H1 (cell line): ENCODE measurements at regions not wholly inside any gene's neighbourhood (a gene's known extent, or its start where the extent isn't known, plus 50 kb on each side); places are given as distances from the start of the nearest gene placed in this dataset.

Experiments
- CTCF ChIA-PET: fragments of 300-600 bp; sonication (Branson Sonifier 250); formaldehyde crosslinking; loops from one replicate; lab custom pipeline; 2021; ENCODE audit not compliant: partially characterized antibody; lab: Charles Lee
- POLR2A ChIA-PET: fragments of 300-600 bp; sonication (Branson Sonifier 250); formaldehyde crosslinking; loops from one replicate; lab custom pipeline; 2021; ENCODE audit warnings: inconsistent platforms; ENCODE audit not compliant: partially characterized antibody; lab: Charles Lee
- DNase-seq, 2 experiments: peaks; one replicate each; pipeline versions ENCODE4 v3.0.0 to v3.0.0-alpha.2; 2010 to 2022; ENCODE audit warnings: low spot score in 2 of 2, low read depth in 1 of 2, mixed read lengths in 1 of 2
- FAIRE-seq: peaks from 2 replicates; lab custom pipeline; 2011; peaks lifted over from hg19 to GRCh38; lab: Jason Lieb, UNC
- H2AFZ ChIP-seq: 2 replicates; pipeline ENCODE4 v1.8.1; 2012; ENCODE audit warnings: low read length, inconsistent platforms
- H2AK5ac ChIP-seq: 2 replicates; pipeline ENCODE4 v1.6.1; 2013; ENCODE audit warnings: low read depth, low read length
- H2BK120ac ChIP-seq: replicated peaks from 2 replicates; pipeline ENCODE3; 2013; ENCODE audit warnings: low read depth, low read length, inconsistent platforms
- H2BK12ac ChIP-seq: 2 replicates; pipeline ENCODE4 v1.6.1; 2013; ENCODE audit warnings: low read depth, low read length
- H2BK15ac ChIP-seq: 2 replicates; pipeline ENCODE4 v1.6.1; 2013; ENCODE audit warnings: low read length
- H2BK20ac ChIP-seq: 2 replicates; pipeline ENCODE4 v1.6.1; 2013; ENCODE audit warnings: low read length
- H2BK5ac ChIP-seq: 2 replicates; pipeline ENCODE4 v1.6.1; 2013; ENCODE audit warnings: low read depth, low read length
- H3K14ac ChIP-seq: 2 replicates; pipeline ENCODE4 v1.6.1; 2013; ENCODE audit warnings: inconsistent platforms; ENCODE audit not compliant: insufficient read length
- H3K18ac ChIP-seq: 2 replicates; pipeline ENCODE4 v1.6.1; 2013; ENCODE audit warnings: low read length; ENCODE audit errors: extremely low read depth
- H3K23ac ChIP-seq: 2 replicates; pipeline ENCODE4 v1.6.1; 2013; ENCODE audit warnings: inconsistent platforms; ENCODE audit not compliant: insufficient read length
- H3K23me2 ChIP-seq: 2 replicates; pipeline ENCODE4 v1.6.1; 2013; ENCODE audit warnings: low read depth, low read length
- H3K27ac ChIP-seq: 2 replicates; pipeline ENCODE4 v1.6.1; 2011; ENCODE audit warnings: low read depth, low read length, inconsistent platforms
- H3K27me3 ChIP-seq, 4 experiments: replicated peaks in 1 of 4; 1 replicate in 1 of 4; 2 replicates in 3 of 4; pipeline versions ENCODE4 v1.6.1 to v1.8.1; 2011 to 2013; ENCODE audit warnings: low read length in 3 of 4, mild to moderate bottlenecking in 3 of 4, inconsistent platforms in 2 of 4, mixed read lengths in 2 of 4, moderate library complexity in 1 of 4; ENCODE audit not compliant: control insufficient read depth in 3 of 4, insufficient read depth in 3 of 4; ENCODE audit errors: extremely low read depth in 1 of 4
- H3K36me3 ChIP-seq, 4 experiments: 2 replicates each; pipeline versions ENCODE4 v1.6.1 to v1.8.1; 2011 to 2013; ENCODE audit warnings: mild to moderate bottlenecking in 4 of 4, low read length in 3 of 4, moderate library complexity in 2 of 4, control low read depth in 1 of 4, inconsistent platforms in 1 of 4; ENCODE audit not compliant: insufficient read depth in 4 of 4, control insufficient read depth in 2 of 4
- H3K4ac ChIP-seq: replicated peaks from 2 replicates; pipeline ENCODE3; 2013; ENCODE audit warnings: low read length, low read depth, mixed read lengths, inconsistent platforms; ENCODE audit not compliant: insufficient read length
- H3K4me1 ChIP-seq, 4 experiments: replicated peaks in 1 of 4; 1 replicate in 1 of 4; 2 replicates in 3 of 4; pipeline versions ENCODE4 v1.6.1 to v1.8.1; 2011 to 2013; ENCODE audit warnings: low read length in 3 of 4, inconsistent platforms in 2 of 4, mixed read lengths in 1 of 4; ENCODE audit not compliant: insufficient read depth in 4 of 4, control insufficient read depth in 3 of 4
- H3K4me2 ChIP-seq, 2 experiments: 2 replicates each; pipeline versions ENCODE4 v1.6.1 to v1.8.1; 2011 to 2013; ENCODE audit warnings: low read depth in 2 of 2, low read length in 2 of 2, control low read depth in 1 of 2, inconsistent platforms in 1 of 2, mild to moderate bottlenecking in 1 of 2; ENCODE audit not compliant: insufficient read depth in 1 of 2
- H3K4me3 ChIP-seq, 4 experiments: fragments of 200-600, 300-600 bp in 1 of 4; sonication (generic), shearing (Covaris generic), sonication (Bioruptor Twin) in 1 of 4; 2 replicates each; pipeline versions ENCODE4 v1.5.1 to v1.8.1; 2011 to 2016; ENCODE audit warnings: low read length in 4 of 4, low read depth in 3 of 4, control low read depth in 2 of 4, inconsistent platforms in 2 of 4, mild to moderate bottlenecking in 2 of 4, mixed read lengths in 1 of 4, moderate library complexity in 1 of 4; ENCODE audit not compliant: insufficient read depth in 2 of 4; ENCODE audit errors: extremely low read depth in 1 of 4
- H3K56ac ChIP-seq: replicated peaks from 2 replicates; pipeline ENCODE3; 2013; ENCODE audit warnings: low read depth, mild to moderate bottlenecking, mixed read lengths, low read length, inconsistent platforms; ENCODE audit not compliant: insufficient read length
- H3K79me1 ChIP-seq: 2 replicates; pipeline ENCODE4 v1.6.1; 2013; ENCODE audit warnings: low read depth, low read length, control low read depth
- H3K79me2 ChIP-seq, 2 experiments: 2 replicates each; pipeline versions ENCODE4 v1.6.1 to v1.8.1; 2012 to 2013; ENCODE audit warnings: low read length in 2 of 2, mild to moderate bottlenecking in 2 of 2, inconsistent platforms in 1 of 2; ENCODE audit not compliant: insufficient read depth in 2 of 2, control insufficient read depth in 1 of 2
- H3K9ac ChIP-seq, 4 experiments: replicated peaks in 1 of 4; 1 replicate in 1 of 4; 2 replicates in 3 of 4; pipeline versions ENCODE4 v1.6.1 to v1.8.1; 2011 to 2013; ENCODE audit warnings: low read depth in 3 of 4, low read length in 3 of 4, control low read depth in 2 of 4, mild to moderate bottlenecking in 2 of 4, moderate library complexity in 2 of 4, inconsistent platforms in 1 of 4; ENCODE audit errors: extremely low read depth in 1 of 4
- H3K9me3 ChIP-seq, 2 experiments: 2 replicates each; pipeline versions ENCODE4 v1.6.1 to v1.8.1; 2012 to 2013; ENCODE audit warnings: mild to moderate bottlenecking in 2 of 2, moderate library complexity in 2 of 2, control low read depth in 1 of 2, inconsistent platforms in 1 of 2, low read depth in 1 of 2, low read length in 1 of 2, mixed read lengths in 1 of 2; ENCODE audit not compliant: insufficient read depth in 2 of 2
- H4K20me1 ChIP-seq, 2 experiments: replicated peaks in 1 of 2; 2 replicates each; pipeline versions ENCODE3 to v1.8.1; 2011 to 2013; ENCODE audit warnings: inconsistent platforms in 2 of 2, low read length in 2 of 2, mild to moderate bottlenecking in 1 of 2; ENCODE audit not compliant: insufficient read depth in 2 of 2, control insufficient read depth in 1 of 2
- H4K5ac ChIP-seq: 2 replicates; pipeline ENCODE4 v1.6.1; 2013; ENCODE audit warnings: low read length, low read depth, mixed read lengths, inconsistent platforms; ENCODE audit not compliant: insufficient read length
- H4K8ac ChIP-seq: 2 replicates; pipeline ENCODE4 v1.8.0; 2013; ENCODE audit warnings: mild to moderate bottlenecking, moderate library complexity, low read length, inconsistent platforms; ENCODE audit not compliant: insufficient read depth; ENCODE audit errors: extremely low read depth
- H4K91ac ChIP-seq: replicated peaks from 2 replicates; pipeline ENCODE3; 2013; ENCODE audit warnings: low read length, mixed read lengths, inconsistent platforms; ENCODE audit not compliant: insufficient read length
- ASH2L ChIP-seq: fragments of 200-600, 300-600 bp; sonication (generic); IDR thresholded peaks from one replicate; pipeline ENCODE4 v1.7.1; 2017; ENCODE audit warnings: low read length
- ATF2 ChIP-seq: IDR thresholded peaks from 2 replicates; pipeline ENCODE4 v1.6.1; 2012; ENCODE audit warnings: low read length, inconsistent platforms
- CEBPB ChIP-seq: IDR thresholded peaks from 2 replicates; pipeline ENCODE4 v1.6.1; 2012; ENCODE audit warnings: low read depth, low read length
- GABPA ChIP-seq: IDR thresholded peaks from 2 replicates; pipeline ENCODE4 v1.6.1; 2011; ENCODE audit warnings: mild to moderate bottlenecking, low read length, moderate library complexity, borderline replicate concordance; ENCODE audit not compliant: insufficient read depth
- JUN ChIP-seq: IDR thresholded peaks from 2 replicates; pipeline ENCODE4 v1.6.1; 2011; ENCODE audit warnings: low read depth, mild to moderate bottlenecking, improper control_type of control experiment, low read length
- JUND ChIP-seq: IDR thresholded peaks from 2 replicates; pipeline ENCODE4 v1.6.1; 2011; ENCODE audit warnings: mild to moderate bottlenecking, improper control_type of control experiment, low read length
- KDM1A ChIP-seq: fragments of 200-600, 300-600 bp; sonication (generic); IDR thresholded peaks from 2 replicates; pipeline ENCODE4 v1.7.1; 2016; ENCODE audit warnings: mild to moderate bottlenecking, low read length, borderline replicate concordance
- MAX ChIP-seq: IDR thresholded peaks from 2 replicates; pipeline ENCODE4 v1.6.1; 2012; ENCODE audit warnings: inconsistent platforms
- POLR2A ChIP-seq, 2 experiments: IDR thresholded peaks; 1 replicate in 1 of 2; 2 replicates in 1 of 2; pipeline ENCODE4 v1.6.1; 2011; ENCODE audit warnings: low read depth in 2 of 2, low read length in 2 of 2, mild to moderate bottlenecking in 2 of 2; ENCODE audit errors: control extremely low read depth in 1 of 2
- SP4 ChIP-seq: IDR thresholded peaks from 2 replicates; pipeline ENCODE4 v1.6.1; 2012; ENCODE audit warnings: low read length, inconsistent platforms
- TBP ChIP-seq: IDR thresholded peaks from 2 replicates; pipeline ENCODE4 v1.6.1; 2011; ENCODE audit warnings: low read depth, low read length, improper control_type of control experiment
- TEAD4 ChIP-seq: IDR thresholded peaks from 2 replicates; pipeline ENCODE4 v1.6.1; 2012; ENCODE audit warnings: low read depth, low read length, inconsistent platforms, mixed read lengths
- USF2 ChIP-seq: IDR thresholded peaks from 2 replicates; pipeline ENCODE4 v1.6.1; 2011; ENCODE audit warnings: low read length, improper control_type of control experiment
- ZNF274 ChIP-seq: IDR thresholded peaks from 2 replicates; pipeline ENCODE4 v1.7.0; 2012; ENCODE audit warnings: low read length, borderline replicate concordance; ENCODE audit errors: extremely low read depth
- WGBS, 2 experiments: shearing (Covaris generic) in 1 of 2; methylation state at CpG; one replicate each; pipeline versions ENCODE4 v1.1.6 to v1.1.7; 2013 to 2015; ENCODE audit warnings: low lambda C conversion rate in 2 of 2, mixed read lengths in 2 of 2, inconsistent platforms in 1 of 2, low coverage in 1 of 2, missing lambda C conversion rate in 1 of 2; ENCODE audit not compliant: insufficient replicate concordance in 2 of 2, insufficient coverage in 1 of 2, insufficient read length in 1 of 2; ENCODE audit errors: extremely low coverage in 1 of 2, missing lambda C conversion rate in 1 of 2; 5-methylcytosine and 5-hydroxymethylcytosine counted together

GRCh38 chr4:121448231-121448630 lies 67.4 kb upstream of the QRFPR start:
- no peak for DNase-seq
- H2AFZ ChIP-seq: no peak overlapping the region
- FAIRE-seq: no peak
- H3K56ac ChIP-seq: no peak overlapping the region
- no peaks in the 10 kb centered on the region for H3K9me3 ChIP-seq
- H3K14ac ChIP-seq: no peak overlapping the region
- no peak overlapping the region for H2BK20ac ChIP-seq
- no peaks in the 10 kb centered on the region for H3K79me1 ChIP-seq
- TF ChIP-seq TEAD4: no peak
- no peak for TF ChIP-seq TBP
- no peak for TF ChIP-seq ASH2L
- no peak for TF ChIP-seq USF2
- TF ChIP-seq GABPA: no peak
- TF ChIP-seq CEBPB: no peak
- TF ChIP-seq ZNF274: no peak
- TF ChIP-seq ATF2: no peak
- no peak for TF ChIP-seq SP4
- TF ChIP-seq MAX: no peak
- no peak for TF ChIP-seq KDM1A
- no peak for TF ChIP-seq POLR2A (IDR thresholded peaks at IDR 0.05; ENCODE audit: control extremely low read depth in 1 of 2, low read depth in 2 of 2, low read length in 2 of 2)
- TF ChIP-seq JUN: no peak
- TF ChIP-seq JUND: no peak
- no peaks in the 10 kb centered on the region for H3K27me3 ChIP-seq
- no peaks in the 10 kb centered on the region for H3K4me1 ChIP-seq
- H3K36me3 ChIP-seq: no peaks in the 10 kb centered on the region
- H3K18ac ChIP-seq: no peak overlapping the region
- no peak overlapping the region for H2BK5ac ChIP-seq
- ChIA-PET CTCF (interaction anchor here (1.3 kb wide), 1 partner anchor 14 kb away, joined by 4 read pairs; no protein-coding TSS in a partner anchor), POLR2A (no interaction called here)
- no peak overlapping the region for H3K23ac ChIP-seq
- no peak overlapping the region for H4K91ac ChIP-seq
- no peaks in the 10 kb centered on the region for H4K20me1 ChIP-seq
- no peak overlapping the region for H3K4me3 ChIP-seq
- WGBS, 2 experiments: 88% methylated on average over 2 of the region's 2 CpGs; no CpG with 5 or more reads in 1 of the 2 experiments
- no peak overlapping the region for H2AK5ac ChIP-seq
- no peak overlapping the region for H3K27ac ChIP-seq
- no peaks in the 10 kb centered on the region for H3K23me2 ChIP-seq
- H3K4me2 ChIP-seq: no peak overlapping the region
- H3K9ac ChIP-seq: no peak overlapping the region
- no peak overlapping the region for H4K8ac ChIP-seq
- H4K5ac ChIP-seq: no peak overlapping the region
- no peak overlapping the region for H3K4ac ChIP-seq
- H2BK120ac ChIP-seq: no peak overlapping the region
- no peak overlapping the region for H2BK15ac ChIP-seq
- no peak overlapping the region for H2BK12ac ChIP-seq
- H3K79me2 ChIP-seq: no peaks in the 10 kb centered on the region
